Superior temporal gyrus (tissue), 1 donor: ENCODE measurements at regions not wholly inside any gene's neighbourhood (a gene's known extent, or its start where the extent isn't known, plus 50 kb on each side); places are given as distances from the start of the nearest gene placed in this dataset.

ENCODE experiments used
- DNase-seq: peaks from one replicate; pipeline ENCODE4 v3.0.0-alpha.2; 2016; ENCODE audit errors: extremely low spot score

DNA sequence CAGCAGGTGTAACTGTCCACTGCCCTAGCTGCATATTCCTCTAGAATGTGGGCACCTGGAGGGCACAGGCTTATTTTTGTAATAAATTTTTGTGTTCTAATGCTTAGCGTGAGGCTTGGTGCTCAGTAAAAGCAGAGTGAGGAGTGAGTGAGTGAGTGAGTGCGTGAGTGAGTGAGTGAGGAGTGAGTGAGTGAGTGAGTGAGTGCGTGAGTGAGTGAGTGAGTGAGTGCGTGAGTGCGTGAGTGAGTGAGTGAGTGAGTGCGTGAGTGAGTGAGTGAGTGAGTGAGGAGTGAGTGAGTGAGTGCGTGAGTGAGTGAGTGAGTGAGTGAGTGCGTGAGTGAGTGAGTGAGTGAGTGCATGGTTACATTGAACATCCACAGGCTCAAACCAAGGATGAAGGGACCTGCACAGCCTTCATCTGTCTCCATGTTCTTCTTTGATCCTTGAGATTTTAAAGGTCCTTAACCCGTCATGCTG, 371.5 kb downstream of the MED10 start:
- no peak for DNase-seq

- DNase-seq = no peak
Observed at GRCh38 chr5:6003040-6003825, 375.1 kb downstream of the MED10 start.

GRCh38 chr5:6000867-6001266, 377.5 kb downstream of the MED10 start:
- no peak for DNase-seq

GRCh38 chr5:5995819-5996218, 382.5 kb downstream of the MED10 start:
- DNase-seq = no peak

DNA sequence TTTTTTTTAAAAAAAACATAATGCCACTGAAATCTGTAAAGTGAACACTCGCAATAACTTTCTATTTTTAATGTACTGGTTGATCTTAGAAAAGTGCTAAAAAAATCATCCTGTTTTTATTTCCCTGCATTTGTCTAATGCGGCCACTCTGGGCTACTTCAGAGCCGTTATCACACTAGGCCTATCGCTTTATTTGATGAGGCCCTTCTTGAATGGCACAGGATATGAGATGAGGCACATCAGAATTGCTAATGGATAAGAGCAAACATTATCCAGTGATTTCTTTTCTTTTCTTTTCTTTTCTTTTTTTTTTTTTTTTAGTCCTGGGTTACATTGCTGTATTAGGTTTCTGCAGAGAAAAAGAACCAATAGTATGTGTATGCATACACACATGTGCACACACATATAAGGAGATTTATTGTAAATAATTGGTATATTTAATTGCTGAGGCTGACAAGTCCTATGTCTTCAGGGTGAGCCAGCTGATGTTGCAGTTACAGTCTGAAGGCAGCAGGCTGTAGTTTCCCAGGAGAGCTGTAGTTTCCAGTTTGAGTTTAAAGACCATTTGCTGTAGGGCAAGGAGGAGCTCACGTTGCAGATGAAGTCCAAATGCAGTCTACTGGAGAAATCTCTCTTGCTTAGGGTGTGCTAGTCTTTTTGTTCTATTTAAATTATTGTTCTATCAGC, 391.7 kb downstream of the MED10 start:
- no peak for DNase-seq

DNA sequence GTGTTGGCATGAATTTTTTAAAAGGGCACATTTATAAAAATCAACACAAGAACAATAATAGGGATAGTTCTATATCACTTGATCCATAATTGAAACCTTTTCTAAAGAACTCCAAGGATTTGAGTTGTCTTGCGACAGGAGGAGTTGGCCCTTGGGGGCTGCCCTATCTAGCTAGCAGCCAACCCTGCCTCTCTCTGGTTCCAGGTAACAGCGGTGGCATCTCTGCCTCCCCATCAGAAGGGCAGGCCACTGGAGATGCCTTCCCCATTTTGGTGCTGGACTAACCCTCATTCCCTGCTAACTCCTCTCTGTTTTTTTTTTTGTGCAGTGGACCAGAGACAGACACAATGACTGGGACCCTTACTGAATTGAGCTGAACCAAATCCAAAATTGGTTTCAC, 393.0 kb downstream of the MED10 start:
- no peak for DNase-seq

GRCh38 chr5:5983261-5983980, 394.9 kb downstream of the MED10 start:
- DNase-seq = no peak

DNA sequence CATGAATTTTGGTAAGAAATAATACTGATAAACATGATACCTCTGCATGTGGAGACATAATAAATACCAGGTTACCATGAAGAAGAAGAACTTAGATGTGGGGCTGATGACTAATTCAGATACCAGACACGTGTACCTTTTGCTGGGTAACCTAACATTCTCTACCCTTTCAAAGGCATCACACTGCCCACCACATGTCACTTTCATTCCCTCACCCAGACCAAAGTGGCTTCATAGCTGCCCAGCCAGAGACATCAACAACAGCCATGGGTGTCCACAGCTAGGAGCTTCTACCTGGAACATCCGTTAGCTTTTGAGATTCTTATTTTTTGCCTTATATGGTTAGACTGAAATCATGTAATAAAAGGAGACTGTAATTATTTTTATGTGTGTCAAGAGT, 396.8 kb downstream of the MED10 start:
- DNase-seq = no peak

- DNase-seq = no peak
Observed at GRCh38 chr5:5980538-5980895, 397.8 kb downstream of the MED10 start.

GRCh38 chr5:5979761-5980537, 398.4 kb downstream of the MED10 start:
- DNase-seq = no peak

DNA sequence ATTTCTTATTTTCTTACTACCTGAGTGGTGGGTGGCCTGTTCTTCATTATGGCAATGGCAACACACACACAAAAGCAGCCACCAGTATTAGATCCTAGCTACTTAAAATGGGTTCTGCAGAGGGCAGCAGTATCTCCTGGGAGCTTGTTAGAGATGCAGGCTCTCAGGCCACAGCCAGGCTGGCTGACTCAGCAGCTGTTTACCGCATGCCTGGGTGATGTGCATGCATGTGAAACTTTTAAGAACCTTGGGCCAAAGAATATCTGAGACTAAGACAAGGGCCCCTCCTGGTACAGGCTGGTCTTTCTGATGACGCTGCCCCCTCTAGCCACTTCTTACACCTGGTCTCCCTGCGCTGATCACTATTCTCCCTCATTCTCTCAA, 399.0 kb downstream of the MED10 start:
- no peak for DNase-seq

GRCh38 chr5:5978501-5979376, 399.6 kb downstream of the MED10 start:
- DNase-seq = no peak

DNA sequence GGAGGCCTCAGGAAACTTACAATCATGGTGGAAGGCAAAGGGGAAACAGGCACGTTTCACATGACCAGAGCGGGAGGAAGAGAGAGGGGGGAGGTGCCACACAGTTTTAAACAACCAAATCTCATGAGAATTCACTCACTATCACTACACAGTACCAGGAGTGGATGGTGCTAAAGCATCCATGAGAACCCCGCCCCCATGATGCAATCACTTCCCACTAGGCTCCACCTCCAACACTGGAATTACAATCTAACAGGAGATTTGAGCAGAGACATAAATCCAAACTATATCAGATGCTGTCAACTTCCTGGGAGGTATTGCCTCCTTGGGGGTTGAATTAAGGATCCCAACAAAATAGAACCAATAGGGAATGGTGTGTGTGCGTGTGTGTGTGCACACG, 407.1 kb downstream of the MED10 start:
- DNase-seq = no peak

GRCh38 chr5:5969942-5970483, 408.3 kb downstream of the MED10 start:
- no peak for DNase-seq

DNA sequence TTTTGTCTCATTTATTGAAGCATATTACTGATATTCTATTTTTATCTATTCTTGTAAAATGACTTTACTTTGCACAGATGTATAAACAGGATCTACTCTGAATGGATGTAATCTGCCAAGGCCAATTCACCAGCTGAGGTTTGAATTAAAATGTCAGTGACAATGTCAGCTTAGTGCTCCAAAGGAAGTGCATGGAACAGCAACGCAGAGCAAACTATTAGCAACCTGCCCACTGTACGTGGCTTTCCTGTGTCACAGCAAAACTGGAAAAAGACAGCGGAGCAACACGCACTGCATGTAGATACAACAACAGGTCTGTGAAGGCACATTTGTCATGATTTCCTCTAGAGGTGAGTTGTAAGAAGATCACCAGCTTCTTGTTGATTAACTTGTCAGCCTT, 409.4 kb downstream of the MED10 start:
- DNase-seq = no peak

GRCh38 chr5:5967944-5968343, 410.4 kb downstream of the MED10 start:
- no peak for DNase-seq

GRCh38 chr5:5967373-5967772, 411.0 kb downstream of the MED10 start:
- DNase-seq = no peak

GRCh38 chr5:5965132-5965531, 413.2 kb downstream of the MED10 start:
- no peak for DNase-seq

DNA sequence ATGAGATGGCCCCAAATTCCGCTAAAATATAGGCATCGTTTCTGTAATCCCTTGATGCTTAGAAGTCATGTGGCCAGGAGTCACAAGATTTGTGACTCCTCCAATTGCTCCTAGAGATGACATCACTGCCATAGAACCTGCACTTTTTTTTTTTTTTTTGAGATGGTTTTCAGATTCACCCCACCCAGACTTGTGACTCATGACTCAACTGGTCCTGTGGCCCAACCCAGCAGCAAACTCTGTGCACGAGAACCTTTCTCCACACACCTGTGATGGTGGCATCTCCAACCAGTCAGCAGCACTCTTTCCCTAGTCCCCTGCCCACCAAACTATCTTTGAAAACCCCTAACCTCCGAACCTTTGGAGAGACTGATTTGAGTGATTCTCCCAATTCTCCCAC, 414.0 kb downstream of the MED10 start:
- no peak for DNase-seq

DNA sequence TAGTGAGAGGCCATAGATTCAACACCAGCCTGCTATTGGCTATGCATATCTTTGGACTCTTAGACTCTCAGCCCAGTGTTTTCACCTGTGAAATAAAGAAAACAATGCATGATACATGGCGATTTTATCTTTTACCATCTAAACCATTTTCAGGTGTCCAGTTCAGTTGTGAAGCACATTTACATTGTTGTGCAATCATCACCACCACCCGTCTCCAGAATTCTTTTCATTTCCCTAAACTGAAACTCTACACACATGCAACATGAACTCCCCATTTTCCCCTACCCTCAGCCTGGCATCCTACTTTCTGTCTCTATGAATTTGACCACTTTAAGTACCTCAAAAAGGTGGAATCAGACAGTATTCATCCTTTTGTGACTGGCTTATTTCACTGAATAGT, 420.6 kb downstream of the MED10 start:
- no peak for DNase-seq

DNA sequence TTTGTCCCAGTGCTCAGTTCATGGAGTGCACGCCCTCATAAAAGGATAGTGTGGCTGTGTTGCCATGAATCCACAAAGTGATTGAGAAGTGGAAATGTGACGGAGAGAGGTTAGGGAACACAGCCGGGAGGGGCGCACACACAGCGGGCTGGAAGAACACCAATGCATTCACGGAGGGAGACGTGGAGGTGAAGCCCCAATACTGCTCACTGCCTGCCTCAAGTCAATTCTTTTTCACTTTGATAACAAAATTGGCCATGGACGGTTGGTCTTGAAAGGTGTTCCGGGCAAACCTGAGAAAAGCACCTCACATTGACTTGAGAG, 424.1 kb downstream of the MED10 start:
- no peak for DNase-seq
